HG03025 (cell line): ENCODE measurements at regions not wholly inside any gene's neighbourhood (a gene's known extent, or its start where the extent isn't known, plus 50 kb on each side); places are given as distances from the start of the nearest gene placed in this dataset.
"Not testable (repeated sequence)": the region's sequence is repeated elsewhere in the genome, so short reads cannot be mapped to it uniquely, and the experiment has no call there.

ENCODE experiments used
- ATAC-seq: cut with Tn5 transposase; IDR thresholded peaks from one replicate; pipeline ENCODE4 v1.9.1; 2021; ENCODE audit warnings: mild to moderate bottlenecking, moderate library complexity; ENCODE audit not compliant: unreplicated experiment, low FRiP score

- ATAC-seq: no peak
Observed at GRCh38 chr9:30382271-30382670, 2002.2 kb upstream of the ACO1 start.

DNA sequence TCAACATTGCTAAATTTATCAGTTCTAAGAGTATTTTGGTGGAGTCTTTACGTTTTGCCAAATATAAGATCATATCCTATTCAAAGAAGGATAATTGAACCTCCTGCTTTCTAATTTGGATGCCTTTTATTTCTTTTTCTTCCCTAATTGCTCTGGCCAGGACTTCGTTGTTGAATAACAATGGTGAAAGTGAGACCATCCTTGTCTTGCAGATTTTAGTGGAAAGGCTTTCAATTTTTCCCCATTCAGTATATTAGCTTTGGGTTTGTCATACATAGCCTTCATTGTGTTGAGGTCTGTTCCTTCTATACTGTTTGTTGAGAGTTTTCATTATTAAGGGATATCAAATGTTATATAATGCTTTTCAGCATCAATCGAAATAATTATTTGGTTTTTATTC is 1974.2 kb upstream of the ACO1 start:
- ATAC-seq: no peak

- no peak for ATAC-seq
Observed at GRCh38 chr9:30411571-30411970, 1972.9 kb upstream of the ACO1 start.

DNA sequence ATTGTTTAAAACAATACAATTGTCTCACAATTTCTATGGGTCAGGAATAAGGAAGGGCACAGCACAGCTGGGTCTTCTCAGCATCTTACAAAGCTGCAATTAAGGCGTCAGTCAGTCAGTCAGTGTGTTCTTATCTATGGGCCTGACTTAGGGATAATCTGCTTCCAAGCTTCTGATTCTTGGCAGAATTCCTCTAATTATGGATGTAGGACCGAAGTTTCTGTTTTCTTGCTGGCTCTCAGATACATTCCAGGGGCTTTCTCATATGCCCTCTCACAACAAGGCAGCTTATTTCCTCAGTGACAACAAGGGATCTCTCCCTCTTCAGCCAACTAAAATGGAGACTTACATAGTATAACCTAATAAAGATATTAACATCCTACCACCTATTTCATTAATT is 1925.3 kb upstream of the ACO1 start:
- ATAC-seq: no peak

DNA sequence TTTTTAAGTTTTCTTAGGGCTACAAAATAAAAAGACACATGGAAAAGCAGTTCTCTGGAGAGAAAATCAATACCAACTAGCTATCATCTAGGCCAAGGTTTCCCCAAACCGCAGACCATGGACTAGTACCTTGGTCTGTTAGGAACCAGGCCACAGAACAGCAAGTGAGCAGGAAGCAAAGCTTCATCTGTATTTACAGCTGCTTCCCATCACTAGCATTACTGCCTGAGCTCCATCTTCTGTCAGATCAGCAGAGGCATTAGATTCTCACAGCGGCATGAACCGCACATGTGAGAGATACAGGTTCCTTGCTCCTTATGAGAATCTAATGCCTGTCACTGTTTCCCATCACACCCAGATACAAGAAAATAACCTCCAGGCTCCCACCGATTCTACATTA is 1907.6 kb upstream of the ACO1 start:
- ATAC-seq: no peak

DNA sequence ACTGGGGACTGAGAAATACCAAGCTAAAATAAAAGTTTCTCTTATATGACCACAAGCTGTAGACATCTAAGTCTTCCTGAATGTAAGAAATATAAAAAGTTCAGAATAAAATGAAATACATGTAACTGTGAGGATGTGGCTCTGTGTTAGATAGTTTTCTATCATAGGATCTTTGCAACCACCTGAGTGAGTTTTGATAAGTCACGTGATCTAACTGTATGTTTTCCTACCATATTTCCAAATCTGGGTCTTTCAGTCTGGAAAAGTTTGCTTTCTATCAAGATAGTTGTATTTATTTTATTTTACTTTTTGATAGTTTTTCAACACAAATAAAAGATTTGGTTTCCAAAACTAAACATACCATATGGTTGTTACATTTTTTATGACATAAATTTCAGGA is 1905.8 kb upstream of the ACO1 start:
- no peak for ATAC-seq

GRCh38 chr9:30482499-30482898 is 1901.9 kb upstream of the ACO1 start:
- no peak for ATAC-seq

DNA sequence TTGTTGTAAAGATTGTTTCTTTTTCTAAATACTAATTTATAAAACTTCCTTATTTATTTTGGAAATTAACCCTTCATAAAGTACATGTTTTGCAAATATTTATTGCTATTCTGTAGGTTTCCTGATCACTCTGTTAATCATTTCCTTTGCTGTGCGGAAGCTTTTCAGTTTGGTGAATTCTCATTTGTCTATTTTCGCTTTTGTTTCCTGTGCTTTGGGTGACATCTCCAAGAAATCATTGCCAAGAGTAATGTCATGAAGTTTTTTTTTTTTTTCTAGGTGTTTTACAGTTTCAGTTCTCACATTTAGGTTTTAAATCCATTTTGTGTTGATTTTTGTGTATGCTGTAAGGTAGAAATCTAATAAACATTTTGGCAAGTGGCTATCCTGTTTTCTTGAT is 1899.8 kb upstream of the ACO1 start:
- ATAC-seq: no peak

DNA sequence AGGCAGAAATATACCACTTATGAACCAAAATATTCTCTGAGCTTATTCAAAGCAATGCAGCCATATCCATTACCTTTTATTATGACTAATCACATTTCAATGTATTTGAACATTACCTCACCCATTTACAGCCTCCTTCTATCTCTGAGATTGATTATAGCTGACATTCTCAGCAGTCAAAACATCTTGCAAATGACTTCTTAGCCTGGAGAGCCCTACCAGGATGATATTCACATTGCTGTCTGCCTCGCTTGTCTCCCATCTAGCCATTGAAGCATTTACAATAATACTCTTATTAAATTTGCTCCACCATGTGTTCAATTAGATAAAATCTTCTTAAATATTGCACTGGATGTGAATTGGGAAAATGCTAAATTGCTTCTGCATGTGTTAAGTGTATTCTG is 1879.9 kb upstream of the ACO1 start:
- no peak for ATAC-seq

GRCh38 chr9:30505311-30505710 is 1879.1 kb upstream of the ACO1 start:
- ATAC-seq: no peak

DNA sequence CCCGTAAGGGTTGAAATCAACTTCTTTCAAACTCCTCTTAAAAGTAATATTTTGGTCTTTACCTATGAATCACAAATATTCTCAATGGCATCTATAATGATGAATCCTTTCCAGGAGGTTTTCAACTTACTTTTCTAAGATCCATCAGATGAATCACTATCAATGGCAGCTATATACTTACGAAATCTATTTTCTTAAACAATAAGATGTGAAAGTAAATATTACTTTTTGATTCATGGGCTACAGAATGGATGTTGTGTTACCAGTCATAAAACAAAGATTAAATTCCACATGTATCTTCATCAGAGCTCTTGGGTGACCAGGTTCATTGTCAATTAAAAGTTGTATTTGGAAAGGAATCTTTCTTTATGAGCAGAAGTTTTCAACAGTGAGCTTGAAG is 1877.7 kb upstream of the ACO1 start:
- ATAC-seq: no peak

DNA sequence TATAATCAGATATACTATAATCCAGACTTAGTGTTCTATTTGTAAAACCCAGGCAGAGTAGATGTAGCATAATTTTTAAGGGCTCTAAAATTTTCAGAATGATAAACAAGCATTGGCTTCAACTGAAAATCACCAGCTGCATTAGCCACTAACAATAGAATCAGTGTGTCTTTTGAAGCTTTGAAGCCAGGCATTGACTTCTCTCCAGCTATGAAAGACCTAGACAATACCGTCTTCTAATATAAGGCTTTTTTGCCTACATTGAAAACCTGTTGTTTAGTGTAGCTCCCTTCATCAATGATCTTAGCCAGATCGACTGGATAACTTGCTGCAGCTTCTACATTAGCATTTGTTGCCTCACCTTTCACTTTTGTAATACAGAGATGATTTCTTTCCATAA is 1877.3 kb upstream of the ACO1 start:
- ATAC-seq: no peak

GRCh38 chr9:30511666-30512065 is 1872.8 kb upstream of the ACO1 start:
- no peak for ATAC-seq

GRCh38 chr9:30519166-30519565 is 1865.3 kb upstream of the ACO1 start:
- no peak for ATAC-seq

- no peak for ATAC-seq
Observed at GRCh38 chr9:30519756-30520155, 1864.7 kb upstream of the ACO1 start.

GRCh38 chr9:30522061-30522460 is 1862.4 kb upstream of the ACO1 start:
- ATAC-seq: no peak

- ATAC-seq: no peak
Observed at GRCh38 chr9:30522486-30522885, 1862.0 kb upstream of the ACO1 start.

DNA sequence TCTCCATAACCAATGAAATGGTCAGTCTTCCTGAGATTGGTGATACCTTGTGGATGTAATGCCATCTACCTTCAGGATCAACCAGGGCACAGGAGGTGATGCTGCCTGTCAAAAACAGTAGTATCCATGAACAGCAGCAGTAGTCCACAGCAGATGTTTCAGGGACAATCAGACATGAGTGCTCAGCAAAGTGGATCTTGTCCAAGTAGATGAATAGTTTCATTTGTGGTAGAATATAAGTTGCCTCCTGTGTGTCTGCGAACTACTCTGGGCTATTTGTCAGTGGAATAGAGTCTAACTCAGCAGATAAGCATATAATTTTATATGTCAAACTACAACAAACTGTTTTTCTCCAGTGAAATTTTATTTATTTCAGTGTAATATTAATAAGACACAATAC is 1860.1 kb upstream of the ACO1 start:
- ATAC-seq: no peak

GRCh38 chr9:30534455-30534854 is 1850.0 kb upstream of the ACO1 start:
- ATAC-seq: no peak

DNA sequence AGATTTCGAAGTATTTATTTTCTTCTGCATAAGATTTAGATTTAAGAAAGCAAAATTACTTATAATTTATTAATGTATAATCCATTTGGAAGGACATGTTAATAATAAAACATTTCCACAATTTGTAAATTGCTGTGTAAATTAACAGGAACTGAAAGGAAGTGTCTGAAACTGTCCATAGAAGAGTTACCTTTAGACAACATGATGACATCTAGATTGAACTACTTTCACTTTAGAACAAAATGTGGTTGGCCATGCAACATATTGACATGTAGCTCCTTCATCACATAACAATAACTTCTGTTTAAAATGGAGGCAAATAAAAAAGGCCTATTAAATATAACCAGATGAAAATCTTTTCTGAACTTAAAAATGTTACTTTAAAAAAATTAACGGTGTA is 1849.5 kb upstream of the ACO1 start:
- ATAC-seq: no peak

- no peak for ATAC-seq
Observed at GRCh38 chr9:30536494-30536893, 1847.9 kb upstream of the ACO1 start.

DNA sequence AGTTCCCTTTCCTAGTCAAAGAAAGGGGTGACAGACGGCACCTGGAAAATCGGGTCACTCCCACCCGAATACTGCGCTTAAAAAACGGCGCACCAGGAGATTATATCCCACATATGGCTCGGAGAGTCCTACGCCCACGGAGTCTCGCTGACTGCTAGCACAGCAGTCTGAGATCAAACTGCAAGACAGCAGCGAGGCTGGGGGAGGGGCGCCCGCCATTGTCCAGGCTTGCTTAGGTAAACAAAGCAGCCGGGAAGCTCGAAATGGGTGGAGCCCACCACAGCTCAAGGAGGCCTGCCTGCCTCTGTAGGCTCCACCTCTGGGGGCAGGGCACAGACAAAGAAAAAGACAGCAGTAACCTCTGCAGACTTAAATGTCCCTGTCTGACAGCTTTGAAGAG is 1844.7 kb upstream of the ACO1 start:
- ATAC-seq: not testable (repeated sequence)

DNA sequence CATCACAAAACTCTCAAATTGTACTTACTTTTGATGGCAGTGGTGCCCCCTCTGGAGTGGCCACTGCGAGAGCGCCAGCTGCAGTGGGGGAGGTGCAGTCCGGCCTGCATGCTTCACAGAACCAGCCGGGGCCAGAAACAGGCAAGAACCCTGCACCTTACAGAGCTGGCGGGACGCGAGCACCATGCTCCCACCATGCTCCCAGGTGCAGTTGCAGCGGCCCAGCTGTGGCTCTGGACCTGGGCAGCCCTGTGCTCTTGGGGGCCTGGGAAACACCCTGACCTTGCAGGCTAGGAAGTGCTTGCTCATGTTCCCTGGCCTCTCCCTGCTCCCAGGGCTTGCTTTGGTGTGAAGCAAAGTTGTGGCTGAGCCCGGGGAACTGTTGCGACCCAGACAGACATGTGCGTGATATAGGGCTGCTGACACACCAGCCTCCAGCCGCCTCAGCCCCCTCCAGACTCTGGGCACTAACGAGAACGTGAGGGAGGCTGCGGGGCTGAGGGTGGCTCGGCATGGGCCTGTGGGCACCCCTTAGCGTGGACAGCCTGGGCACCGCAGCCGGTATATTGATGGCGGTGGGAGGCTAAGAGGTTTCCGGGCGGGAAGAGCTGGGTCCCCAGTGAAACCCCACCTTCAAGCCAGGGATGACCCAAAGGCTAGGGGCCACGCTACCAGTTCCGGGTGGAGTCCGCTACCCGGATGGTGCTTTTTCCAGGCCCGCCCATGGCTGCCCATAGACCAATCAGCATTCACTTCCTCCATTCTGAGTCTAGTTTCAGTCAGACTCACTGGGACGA is 1809.9 kb upstream of the ACO1 start:
- no peak for ATAC-seq
